ENCODE measurements at regions not wholly inside any gene's neighbourhood (a gene's known extent, or its start where the extent isn't known, plus 50 kb on each side); places are given as distances from the start of the nearest gene placed in this dataset.

GRCh38 chr2:18819566-18819965, 230.2 kb upstream of the NT5C1B start:
- no peak for DNase-seq

- DNase-seq: no peak
These were observed 225.0 kb upstream of the NT5C1B start for GRCh38 chr2:18814387-18814786.

GRCh38 chr2:18804536-18804935, 215.2 kb upstream of the NT5C1B start:
- DNase-seq: no peak

- DNase-seq: no peak
These were observed 214.0 kb upstream of the NT5C1B start for GRCh38 chr2:18803141-18803939.

- no peak for DNase-seq
These were observed 211.0 kb upstream of the NT5C1B start for GRCh38 chr2:18800240-18800971.

GRCh38 chr2:18799397-18799796, 210.0 kb upstream of the NT5C1B start:
- no peak for DNase-seq

- DNase-seq: no peak
These were observed 207.9 kb upstream of the NT5C1B start for GRCh38 chr2:18797133-18797845.

GRCh38 chr2:18795906-18796305, 206.5 kb upstream of the NT5C1B start:
- DNase-seq: no peak

- no peak for DNase-seq
These were observed 203.3 kb upstream of the NT5C1B start for GRCh38 chr2:18792684-18793083.

- no peak for DNase-seq
These were observed 202.9 kb upstream of the NT5C1B start for GRCh38 chr2:18792226-18792629.

GRCh38 chr2:18791172-18791797, 201.9 kb upstream of the NT5C1B start:
- DNase-seq: no peak

GRCh38 chr2:18790509-18791171, 201.3 kb upstream of the NT5C1B start:
- no peak for DNase-seq

GRCh38 chr2:18788592-18788991, 199.2 kb upstream of the NT5C1B start:
- no peak for DNase-seq

- DNase-seq: no peak
These were observed 198.4 kb upstream of the NT5C1B start for GRCh38 chr2:18787726-18788125.

- no peak for DNase-seq
These were observed 194.9 kb upstream of the NT5C1B start for GRCh38 chr2:18784245-18784644.

- DNase-seq: no peak
These were observed 192.3 kb upstream of the NT5C1B start for GRCh38 chr2:18781541-18782280.

- DNase-seq: no peak
These were observed 188.0 kb upstream of the NT5C1B start for GRCh38 chr2:18777250-18777812.

- no peak for DNase-seq
These were observed 181.8 kb upstream of the NT5C1B start for GRCh38 chr2:18771212-18771611.

- no peak for DNase-seq
These were observed 174.0 kb upstream of the NT5C1B start for GRCh38 chr2:18763338-18763737.

- DNase-seq: no peak
These were observed 173.3 kb upstream of the NT5C1B start for GRCh38 chr2:18762667-18763066.

- no peak for DNase-seq
These were observed 164.9 kb upstream of the NT5C1B start for GRCh38 chr2:18754286-18754685.

- no peak for DNase-seq
These were observed 164.4 kb upstream of the NT5C1B start for GRCh38 chr2:18753722-18754121.

Data from inflammatory macrophage treated with lipopolysaccharide for 1 hour (primary cell).